CD14-positive monocyte (primary cell): ENCODE measurements at regions not wholly inside any gene's neighbourhood (a gene's known extent, or its start where the extent isn't known, plus 50 kb on each side); places are given as distances from the start of the nearest gene placed in this dataset.

Experiments
- DNase-seq, 3 donors: peaks; one replicate each; pipeline ENCODE4 v3.0.0-alpha.2; 2011 to 2022
- H2AFZ ChIP-seq: 2 replicates; pipeline ENCODE4 v1.6.0; 2012; ENCODE audit warnings: mild to moderate bottlenecking, low read depth, low read length, inconsistent platforms; ENCODE audit not compliant: insufficient read depth, poor library complexity, severe bottlenecking
- H3K27ac ChIP-seq, 2 donors: 1 replicate in 1 of 2; 2 replicates in 1 of 2; pipeline ENCODE4 v1.5.1; 2012 to 2013; ENCODE audit warnings: low read length in 2 of 2, control low read depth in 1 of 2, inconsistent platforms in 1 of 2, low read depth in 1 of 2, mild to moderate bottlenecking in 1 of 2
- H3K27me3 ChIP-seq, 2 donors: one replicate each; pipeline versions ENCODE4 v1.6.0 to v1.6.1; 2011 to 2013; ENCODE audit warnings: low read length in 2 of 2; ENCODE audit not compliant: control insufficient read depth in 2 of 2, insufficient read depth in 2 of 2
- H3K36me3 ChIP-seq, 2 donors: replicated peaks in 1 of 2; 1 replicate in 1 of 2; 2 replicates in 1 of 2; pipeline versions ENCODE4 v1.5.1 to v1.6.1; 2012 to 2013; ENCODE audit warnings: low read length in 2 of 2, control low read depth in 1 of 2, inconsistent platforms in 1 of 2, mild to moderate bottlenecking in 1 of 2; ENCODE audit not compliant: insufficient read depth in 2 of 2, control insufficient read depth in 1 of 2
- H3K4me1 ChIP-seq, 2 donors: 1 replicate in 1 of 2; 2 replicates in 1 of 2; pipeline versions ENCODE4 v1.5.1 to v1.6.1; 2012 to 2013; ENCODE audit warnings: low read length in 2 of 2, control low read depth in 1 of 2, inconsistent platforms in 1 of 2, mild to moderate bottlenecking in 1 of 2, moderate library complexity in 1 of 2; ENCODE audit not compliant: insufficient read depth in 2 of 2, control insufficient read depth in 1 of 2
- H3K4me2 ChIP-seq: replicated peaks from 2 replicates; pipeline ENCODE3; 2012; ENCODE audit warnings: low read length, moderate library complexity, mild to moderate bottlenecking; ENCODE audit not compliant: poor library complexity, severe bottlenecking; ENCODE audit errors: extremely low read depth
- H3K4me3 ChIP-seq, 3 experiments: fragments of 200-600 bp in 1 of 3; sonication (generic) in 1 of 3; replicated peaks in 1 of 3; 1 replicate in 2 of 3; 2 replicates in 1 of 3; pipeline ENCODE4 v1.5.1; 2011 to 2013; ENCODE audit warnings: low read length in 3 of 3, mild to moderate bottlenecking in 3 of 3, control low read depth in 2 of 3, low read depth in 2 of 3, inconsistent platforms in 1 of 3, moderate library complexity in 1 of 3
- H3K79me2 ChIP-seq: 2 replicates; pipeline ENCODE4 v1.6.0; 2012; ENCODE audit warnings: mild to moderate bottlenecking, control low read depth, inconsistent platforms, low read length, moderate library complexity; ENCODE audit not compliant: insufficient read depth
- H3K9ac ChIP-seq: 2 replicates; pipeline ENCODE4 v1.6.0; 2017; ENCODE audit warnings: low read length, mild to moderate bottlenecking; ENCODE audit not compliant: insufficient read depth, poor library complexity, severe bottlenecking
- H3K9me3 ChIP-seq, 2 donors: replicated peaks in 1 of 2; 1 replicate in 1 of 2; 2 replicates in 1 of 2; pipeline versions ENCODE4 v1.5.1 to v1.6.1; 2012 to 2013; ENCODE audit warnings: low read length in 2 of 2, control low read depth in 1 of 2; ENCODE audit not compliant: control insufficient read depth in 1 of 2, insufficient read depth in 1 of 2
- H4K20me1 ChIP-seq: 2 replicates; pipeline ENCODE4 v1.6.0; 2012; ENCODE audit warnings: mild to moderate bottlenecking, low read length, control low read depth, moderate library complexity; ENCODE audit not compliant: insufficient read depth
- H3K27ac Mint-ChIP-seq, 7 donors: one replicate each; pipeline ENCODE4 v1.8.0; 2020; ENCODE audit warnings: mild to moderate bottlenecking in 7 of 7, mixed read lengths in 7 of 7, moderate library complexity in 6 of 7, inconsistent platforms in 2 of 7
- H3K27me3 Mint-ChIP-seq, 3 donors: one replicate each; pipeline ENCODE4 v1.8.0; 2021 to 2022; ENCODE audit warnings: low read depth in 3 of 3, mild to moderate bottlenecking in 3 of 3, mixed read lengths in 3 of 3, moderate library complexity in 3 of 3, inconsistent platforms in 1 of 3
- H3K36me3 Mint-ChIP-seq, 2 donors: one replicate each; pipeline ENCODE4 v1.8.0; 2020; ENCODE audit warnings: mixed read lengths in 2 of 2, inconsistent platforms in 1 of 2, mild to moderate bottlenecking in 1 of 2
- H3K4me1 Mint-ChIP-seq: one replicate; pipeline ENCODE4 v1.8.0; 2020; ENCODE audit warnings: mild to moderate bottlenecking, mixed read lengths
- H3K4me3 Mint-ChIP-seq, 2 donors: one replicate each; pipeline ENCODE4 v1.8.0; 2020; ENCODE audit warnings: mild to moderate bottlenecking in 2 of 2, mixed read lengths in 2 of 2, moderate library complexity in 1 of 2
- H3K9me3 Mint-ChIP-seq, 7 donors: one replicate each; pipeline ENCODE4 v1.8.0; 2020 to 2022; ENCODE audit warnings: mixed read lengths in 7 of 7, mild to moderate bottlenecking in 6 of 7, moderate library complexity in 6 of 7, inconsistent platforms in 2 of 7
- WGBS: methylation state at CpG from one replicate; pipeline ENCODE4 v1.1.5; 2013; ENCODE audit warnings: missing lambda C conversion rate; ENCODE audit not compliant: insufficient coverage; 5-methylcytosine and 5-hydroxymethylcytosine counted together
- intact Hi-C, 2 donors: fragments of 100-400 bp; cut with micrococcal nuclease; formaldehyde crosslinking; loops; one replicate each; pipeline versions ENCODE4 v1.15.0 to v1.15.1; 2023
- TF ChIP-seq, protein P1 (sequence below): fragments of 200-600 bp; IDR thresholded peaks from one replicate; pipeline ENCODE4 v1.8.0; 2022; ENCODE audit warnings: antibody characterized with exemption, mild to moderate bottlenecking

DNA sequence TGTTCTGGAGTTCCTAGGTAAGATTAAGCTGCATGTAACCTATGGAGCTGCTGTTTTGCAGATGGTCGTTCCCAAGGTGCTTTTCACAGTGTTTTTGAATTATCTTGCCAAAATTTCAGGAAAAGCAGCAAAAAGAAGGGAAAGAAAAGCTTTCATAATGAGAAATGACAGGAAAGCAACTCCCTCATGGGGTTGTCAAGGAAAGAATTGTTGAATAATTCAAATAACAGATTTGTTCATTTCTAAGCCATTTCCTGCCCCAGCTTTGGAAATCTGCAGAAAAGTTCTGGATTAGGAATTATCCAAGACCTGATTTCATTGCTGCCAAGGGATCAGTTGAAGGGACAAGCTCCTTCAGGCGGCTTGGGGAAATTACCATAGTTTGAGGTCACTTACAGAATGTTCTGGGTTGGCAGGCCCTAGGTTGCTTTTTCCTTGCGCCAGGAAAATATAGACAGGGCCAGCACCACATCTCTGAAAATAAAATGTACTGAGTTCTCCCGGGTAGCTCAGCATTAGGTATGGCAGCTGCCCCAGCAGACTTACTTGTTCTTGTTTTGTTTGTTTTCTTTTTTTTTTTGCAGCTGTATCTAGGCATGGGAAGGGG is 354.7 kb downstream of the STIM2 start:
- H3K27me3 ChIP-seq, result no peaks in the 10 kb centered on the region
- no peak overlapping the region for H2AFZ ChIP-seq
- DNase-seq, result no peak
- H3K4me3 ChIP-seq, result no peak overlapping the region
- no peak overlapping the region for H3K4me2 ChIP-seq
- no peak overlapping the region for H3K9ac ChIP-seq
- WGBS, result 73% methylated on average over 4 of the region's 4 CpGs
- Mint-ChIP-seq H3K9me3 (no peaks in the 10 kb centered on the region), H3K36me3 (no peaks in the 10 kb centered on the region), H3K27me3 (no peaks in the 10 kb centered on the region), H3K4me3 (no peak overlapping the region), H3K4me1 (no peaks in the 10 kb centered on the region), H3K27ac (peak overlapping the region in 1 of 7 donors; percentile 11)
- no peaks in the 10 kb centered on the region for H3K36me3 ChIP-seq
- intact Hi-C loops, result no loop called here
- no peak overlapping the region for H3K27ac ChIP-seq
- H4K20me1 ChIP-seq, result no peaks in the 10 kb centered on the region
- no peaks in the 10 kb centered on the region for H3K9me3 ChIP-seq
- TF ChIP-seq, protein P1, sequence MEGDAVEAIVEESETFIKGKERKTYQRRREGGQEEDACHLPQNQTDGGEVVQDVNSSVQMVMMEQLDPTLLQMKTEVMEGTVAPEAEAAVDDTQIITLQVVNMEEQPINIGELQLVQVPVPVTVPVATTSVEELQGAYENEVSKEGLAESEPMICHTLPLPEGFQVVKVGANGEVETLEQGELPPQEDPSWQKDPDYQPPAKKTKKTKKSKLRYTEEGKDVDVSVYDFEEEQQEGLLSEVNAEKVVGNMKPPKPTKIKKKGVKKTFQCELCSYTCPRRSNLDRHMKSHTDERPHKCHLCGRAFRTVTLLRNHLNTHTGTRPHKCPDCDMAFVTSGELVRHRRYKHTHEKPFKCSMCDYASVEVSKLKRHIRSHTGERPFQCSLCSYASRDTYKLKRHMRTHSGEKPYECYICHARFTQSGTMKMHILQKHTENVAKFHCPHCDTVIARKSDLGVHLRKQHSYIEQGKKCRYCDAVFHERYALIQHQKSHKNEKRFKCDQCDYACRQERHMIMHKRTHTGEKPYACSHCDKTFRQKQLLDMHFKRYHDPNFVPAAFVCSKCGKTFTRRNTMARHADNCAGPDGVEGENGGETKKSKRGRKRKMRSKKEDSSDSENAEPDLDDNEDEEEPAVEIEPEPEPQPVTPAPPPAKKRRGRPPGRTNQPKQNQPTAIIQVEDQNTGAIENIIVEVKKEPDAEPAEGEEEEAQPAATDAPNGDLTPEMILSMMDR, result no peak
- H3K4me1 ChIP-seq, result no peaks in the 10 kb centered on the region
- no peaks in the 10 kb centered on the region for H3K79me2 ChIP-seq

DNA sequence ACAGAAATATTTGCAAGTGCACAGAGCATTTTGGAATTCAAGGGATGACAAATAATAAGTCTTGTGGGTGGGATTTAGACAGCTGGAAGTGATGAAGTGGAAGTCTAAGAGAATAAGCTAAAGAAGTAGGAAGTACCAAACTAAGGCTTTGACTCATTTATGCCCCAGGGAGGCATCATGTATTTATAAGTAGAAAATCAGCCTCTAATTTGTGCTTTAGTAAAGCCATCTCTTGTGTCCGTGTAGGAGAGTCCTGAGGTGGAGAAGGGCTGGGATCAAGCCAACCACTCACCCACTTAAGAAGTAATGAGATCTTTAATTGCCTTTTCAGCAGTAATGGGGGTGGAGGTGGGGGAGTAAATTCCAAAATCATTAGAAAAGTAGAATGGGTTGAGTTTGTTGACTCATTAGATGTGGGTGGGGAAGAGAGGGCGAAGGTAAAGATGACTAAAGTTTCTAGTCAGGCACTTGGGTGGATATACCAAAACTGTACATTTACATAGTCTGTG is 356.7 kb downstream of the STIM2 start:
- H3K27ac ChIP-seq, result no peak overlapping the region
- no peak overlapping the region for H2AFZ ChIP-seq
- H3K36me3 Mint-ChIP-seq, result no peaks in the 10 kb centered on the region
- no CpG with 5 or more reads among the region's 2 CpGs for WGBS
- no peak for DNase-seq
- no peak overlapping the region for H3K4me3 Mint-ChIP-seq
- H3K9ac ChIP-seq, result no peak overlapping the region
- H3K4me1 Mint-ChIP-seq, result no peaks in the 10 kb centered on the region
- H3K79me2 ChIP-seq, result no peaks in the 10 kb centered on the region
- peaks cover 0 to 2% (median under 1%) of the 10 kb centered on the region in 3 donors for H3K27me3 Mint-ChIP-seq
- no peaks in the 10 kb centered on the region for H3K27me3 ChIP-seq
- H3K4me2 ChIP-seq, result no peak overlapping the region
- H3K9me3 Mint-ChIP-seq, result peaks cover 0 to 2% (median 0%) of the 10 kb centered on the region in 7 donors
- H3K27ac Mint-ChIP-seq, result no peak overlapping the region
- intact Hi-C loops, result no loop called here
- no peaks in the 10 kb centered on the region for H3K9me3 ChIP-seq
- H3K36me3 ChIP-seq, result no peaks in the 10 kb centered on the region
- H3K4me3 ChIP-seq, result no peak overlapping the region
- H4K20me1 ChIP-seq, result no peaks in the 10 kb centered on the region
- TF ChIP-seq, protein P1, result no peak
- no peaks in the 10 kb centered on the region for H3K4me1 ChIP-seq
